Loucy (cell line): ENCODE measurements at regions not wholly inside any gene's neighbourhood (a gene's known extent, or its start where the extent isn't known, plus 50 kb on each side); places are given as distances from the start of the nearest gene placed in this dataset.

ENCODE experiments used
- H2AFZ ChIP-seq: fragments of 200-600 bp; sonication (generic); 2 replicates; pipeline ENCODE4 v1.6.0; 2016; ENCODE audit warnings: antibody characterized with exemption, mild to moderate bottlenecking, low read length, moderate library complexity
- H3F3A ChIP-seq: fragments of 200-600 bp; 2 replicates; pipeline ENCODE4 v1.6.0; 2016; ENCODE audit warnings: antibody characterized with exemption, low read depth, mild to moderate bottlenecking
- H3K27me3 ChIP-seq: fragments of 200-600 bp; sonication (generic); 2 replicates; pipeline ENCODE4 v1.6.1; 2014; ENCODE audit warnings: low read length, mild to moderate bottlenecking; ENCODE audit not compliant: insufficient read depth, poor library complexity, severe bottlenecking
- H3K36me3 ChIP-seq: fragments of 200-600 bp; sonication (generic); 2 replicates; pipeline ENCODE4 v1.6.1; 2016; ENCODE audit warnings: low read length; ENCODE audit not compliant: insufficient read depth
- H3K4me1 ChIP-seq: fragments of 200-600 bp; sonication (generic); 2 replicates; pipeline ENCODE4 v1.5.1; 2014; ENCODE audit warnings: low read length, mild to moderate bottlenecking; ENCODE audit not compliant: insufficient read depth, poor library complexity, severe bottlenecking
- H3K4me2 ChIP-seq: fragments of 200-600 bp; sonication (generic); 2 replicates; pipeline ENCODE4 v1.6.0; 2014; ENCODE audit warnings: antibody characterized with exemption, low read length, low read depth, mild to moderate bottlenecking; ENCODE audit not compliant: poor library complexity, severe bottlenecking
- H3K4me3 ChIP-seq: fragments of 200-600 bp; sonication (generic); 2 replicates; pipeline ENCODE4 v1.5.1; 2014; ENCODE audit warnings: low read length, mild to moderate bottlenecking, mixed read lengths; ENCODE audit not compliant: poor library complexity, severe bottlenecking
- H3K79me2 ChIP-seq: fragments of 200-600 bp; sonication (generic); 2 replicates; pipeline ENCODE4 v1.6.1; 2014; ENCODE audit warnings: low read length; ENCODE audit not compliant: insufficient read depth
- H3K9ac ChIP-seq: fragments of 200-600 bp; sonication (generic); 2 replicates; pipeline ENCODE4 v1.6.0; 2014; ENCODE audit warnings: mild to moderate bottlenecking, low read depth, low read length, moderate library complexity; ENCODE audit not compliant: poor library complexity, severe bottlenecking
- H3K9me2 ChIP-seq: fragments of 200-600 bp; sonication (generic); replicated peaks from 2 replicates; pipeline ENCODE4 v1.6.1; 2016; ENCODE audit warnings: low read depth, low read length, mixed read lengths
- H3K9me3 ChIP-seq: fragments of 200-600 bp; sonication (generic); 2 replicates; pipeline ENCODE4 v1.6.1; 2014; ENCODE audit warnings: mild to moderate bottlenecking, antibody characterized with exemption, low read length, low read depth; ENCODE audit not compliant: insufficient read depth
- H4K20me1 ChIP-seq: fragments of 200-600 bp; sonication (generic); 2 replicates; pipeline ENCODE4 v1.6.0; 2014; ENCODE audit warnings: antibody characterized with exemption, low read length, mild to moderate bottlenecking; ENCODE audit not compliant: insufficient read depth, poor library complexity, severe bottlenecking
- CTCF ChIP-seq: fragments of 200-600 bp; sonication (generic); conservative IDR thresholded peaks from 2 replicates; pipeline ENCODE4 v1.5.1; 2014; ENCODE audit warnings: mild to moderate bottlenecking, antibody characterized with exemption, low read length
- EZH2phosphoT487 ChIP-seq: fragments of 200-600 bp; IDR thresholded peaks from 2 replicates; pipeline ENCODE4 v1.6.1; 2018; ENCODE audit warnings: antibody characterized with exemption, mild to moderate bottlenecking, moderate library complexity, borderline replicate concordance

DNA sequence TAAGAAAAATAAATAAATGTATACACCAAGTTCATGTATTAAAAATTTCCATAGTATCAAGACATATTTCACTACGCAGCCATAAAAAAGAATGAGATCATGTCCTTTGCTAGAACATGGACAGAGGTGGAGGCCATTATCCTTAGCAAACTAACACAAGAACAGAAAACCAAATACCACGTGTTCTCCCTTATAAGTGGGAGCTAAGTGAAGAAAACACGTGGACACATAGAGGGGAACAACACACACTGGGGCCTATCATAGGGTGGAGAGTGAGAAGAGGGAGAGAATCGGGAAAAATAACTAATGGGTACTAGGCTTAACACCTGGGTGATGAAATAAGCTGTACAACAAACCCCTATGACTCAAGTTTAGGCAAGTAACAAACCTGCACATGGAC is 552.4 kb upstream of the PBX1 start:
- H3K4me2 ChIP-seq, result no peak overlapping the region
- TF ChIP-seq CTCF (no peak), EZH2phosphoT487 (no peak)
- H3K9me3 ChIP-seq, result peaks cover 4% of the 10 kb centered on the region; the same call in 1 of the 2 replicates
- no peaks in the 10 kb centered on the region for H4K20me1 ChIP-seq
- no peaks in the 10 kb centered on the region for H3K9me2 ChIP-seq
- no peak overlapping the region for H3K9ac ChIP-seq
- no peak overlapping the region for H2AFZ ChIP-seq
- no peak overlapping the region for H3K4me3 ChIP-seq
- no peaks in the 10 kb centered on the region for H3K27me3 ChIP-seq
- H3K4me1 ChIP-seq, result no peaks in the 10 kb centered on the region
- H3K79me2 ChIP-seq, result no peaks in the 10 kb centered on the region
- H3F3A ChIP-seq, result no peaks in the 10 kb centered on the region
- no peaks in the 10 kb centered on the region for H3K36me3 ChIP-seq

- H3K4me3 ChIP-seq, result no peak overlapping the region
- no peaks in the 10 kb centered on the region for H4K20me1 ChIP-seq
- no peak overlapping the region for H3K9ac ChIP-seq
- no peaks in the 10 kb centered on the region for H3F3A ChIP-seq
- H3K9me3 ChIP-seq, result no peaks in the 10 kb centered on the region
- H3K4me2 ChIP-seq, result no peak overlapping the region
- H3K27me3 ChIP-seq, result no peaks in the 10 kb centered on the region
- no peaks in the 10 kb centered on the region for H3K9me2 ChIP-seq
- no peak for TF ChIP-seq EZH2phosphoT487
- TF ChIP-seq CTCF, result no peak
- no peaks in the 10 kb centered on the region for H3K36me3 ChIP-seq
- H3K4me1 ChIP-seq, result no peaks in the 10 kb centered on the region
- H2AFZ ChIP-seq, result no peak overlapping the region
- H3K79me2 ChIP-seq, result no peaks in the 10 kb centered on the region
Measured at GRCh38 chr1:164017239-164017638, 541.7 kb upstream of the PBX1 start.

- H3K9ac ChIP-seq, result no peak overlapping the region
Measured at GRCh38 chr1:164020391-164020790, 538.6 kb upstream of the PBX1 start.

More at GRCh38 chr1:164020391-164020790, 538.6 kb upstream of the PBX1 start:
- H3K36me3 ChIP-seq, result no peaks in the 10 kb centered on the region
- H4K20me1 ChIP-seq, result no peaks in the 10 kb centered on the region
- H3F3A ChIP-seq, result no peaks in the 10 kb centered on the region
- TF ChIP-seq CTCF (no peak), EZH2phosphoT487 (no peak)
- no peaks in the 10 kb centered on the region for H3K27me3 ChIP-seq
- H3K4me2 ChIP-seq, result no peak overlapping the region
- H3K9me3 ChIP-seq, result no peaks in the 10 kb centered on the region
- H3K79me2 ChIP-seq, result no peaks in the 10 kb centered on the region
- H2AFZ ChIP-seq, result no peak overlapping the region
- no peak overlapping the region for H3K4me3 ChIP-seq
- H3K9me2 ChIP-seq, result no peaks in the 10 kb centered on the region
- H3K4me1 ChIP-seq, result no peaks in the 10 kb centered on the region
